Osteoblast (primary cell): ENCODE measurements at regions not wholly inside any gene's neighbourhood (a gene's known extent, or its start where the extent isn't known, plus 50 kb on each side); places are given as distances from the start of the nearest gene placed in this dataset.

Experiments used
- DNase-seq: peaks from one replicate; pipeline ENCODE4 v3.0.0; 2011; ENCODE audit warnings: low spot score, mixed read lengths; ENCODE audit not compliant: insufficient read length; ENCODE audit errors: missing footprints
- H2AFZ ChIP-seq: 2 replicates; pipeline ENCODE4 v1.6.0; 2011; ENCODE audit warnings: mild to moderate bottlenecking, low read length
- H3K27ac ChIP-seq: 2 replicates; pipeline ENCODE4 v1.5.1; 2011; ENCODE audit warnings: mild to moderate bottlenecking, low read depth, low read length, moderate library complexity
- H3K27me3 ChIP-seq: 2 replicates; pipeline ENCODE4 v1.6.0; 2012; ENCODE audit warnings: mild to moderate bottlenecking, control low read depth, inconsistent platforms, low read length, moderate library complexity; ENCODE audit not compliant: insufficient read depth
- H3K36me3 ChIP-seq: 2 replicates; pipeline ENCODE4 v1.5.1; 2011; ENCODE audit warnings: mild to moderate bottlenecking, low read length, control low read depth, moderate library complexity; ENCODE audit not compliant: insufficient read depth
- H3K4me1 ChIP-seq: 2 replicates; pipeline ENCODE4 v1.5.1; 2011; ENCODE audit warnings: mild to moderate bottlenecking, low read length, control low read depth, moderate library complexity; ENCODE audit not compliant: insufficient read depth
- H3K4me2 ChIP-seq: 2 replicates; pipeline ENCODE4 v1.6.0; 2011; ENCODE audit warnings: mild to moderate bottlenecking, low read length; ENCODE audit not compliant: insufficient read depth
- H3K4me3 ChIP-seq: fragments of 200-600 bp; sonication (generic); 3 replicates; pipeline ENCODE4 v1.5.1; 2012; ENCODE audit warnings: mild to moderate bottlenecking, low read length, inconsistent platforms; ENCODE audit not compliant: insufficient read depth
- H3K79me2 ChIP-seq: 2 replicates; pipeline ENCODE4 v1.6.0; 2012; ENCODE audit warnings: mild to moderate bottlenecking, low read length, control low read depth, inconsistent platforms; ENCODE audit not compliant: insufficient read depth
- H3K9me3 ChIP-seq: 2 replicates; pipeline ENCODE4 v1.5.1; 2011; ENCODE audit warnings: low read depth, low read length, control low read depth
- H4K20me1 ChIP-seq: 2 replicates; pipeline ENCODE4 v1.6.0; 2012; ENCODE audit warnings: mild to moderate bottlenecking, low read length, control low read depth; ENCODE audit not compliant: insufficient read depth
- TF ChIP-seq, protein P1 (sequence below): IDR thresholded peaks from 2 replicates; pipeline ENCODE4 v1.5.1; 2011; ENCODE audit warnings: mild to moderate bottlenecking, low read depth, low read length, moderate library complexity; ENCODE audit errors: extremely low read depth

DNA sequence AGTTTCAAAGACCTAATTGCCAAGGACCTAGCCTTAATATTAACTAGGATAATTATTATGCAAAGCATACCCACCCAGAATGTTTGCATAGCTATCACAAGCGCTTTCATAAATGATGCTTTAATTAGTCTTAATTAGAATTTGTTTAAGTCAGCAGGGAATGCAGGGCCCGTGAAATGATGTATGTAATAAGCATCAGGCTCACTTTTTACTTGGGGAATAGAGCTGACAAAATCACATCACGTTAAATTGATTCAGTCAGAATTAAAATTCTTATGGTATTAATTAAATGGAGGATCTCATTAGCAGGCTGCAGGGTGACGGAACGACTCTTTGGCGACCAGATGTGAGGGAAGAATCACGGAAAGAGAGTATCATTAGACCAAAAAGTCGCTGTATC lies 264.5 kb downstream of the GPD2 start:
- no peak for DNase-seq
- H3K27me3 ChIP-seq, result no peaks in the 10 kb centered on the region
- no peak overlapping the region for H2AFZ ChIP-seq
- TF ChIP-seq, protein P1, sequence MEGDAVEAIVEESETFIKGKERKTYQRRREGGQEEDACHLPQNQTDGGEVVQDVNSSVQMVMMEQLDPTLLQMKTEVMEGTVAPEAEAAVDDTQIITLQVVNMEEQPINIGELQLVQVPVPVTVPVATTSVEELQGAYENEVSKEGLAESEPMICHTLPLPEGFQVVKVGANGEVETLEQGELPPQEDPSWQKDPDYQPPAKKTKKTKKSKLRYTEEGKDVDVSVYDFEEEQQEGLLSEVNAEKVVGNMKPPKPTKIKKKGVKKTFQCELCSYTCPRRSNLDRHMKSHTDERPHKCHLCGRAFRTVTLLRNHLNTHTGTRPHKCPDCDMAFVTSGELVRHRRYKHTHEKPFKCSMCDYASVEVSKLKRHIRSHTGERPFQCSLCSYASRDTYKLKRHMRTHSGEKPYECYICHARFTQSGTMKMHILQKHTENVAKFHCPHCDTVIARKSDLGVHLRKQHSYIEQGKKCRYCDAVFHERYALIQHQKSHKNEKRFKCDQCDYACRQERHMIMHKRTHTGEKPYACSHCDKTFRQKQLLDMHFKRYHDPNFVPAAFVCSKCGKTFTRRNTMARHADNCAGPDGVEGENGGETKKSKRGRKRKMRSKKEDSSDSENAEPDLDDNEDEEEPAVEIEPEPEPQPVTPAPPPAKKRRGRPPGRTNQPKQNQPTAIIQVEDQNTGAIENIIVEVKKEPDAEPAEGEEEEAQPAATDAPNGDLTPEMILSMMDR, result no peak
- H3K27ac ChIP-seq, result no peak overlapping the region
- no peaks in the 10 kb centered on the region for H4K20me1 ChIP-seq
- no peak overlapping the region for H3K4me2 ChIP-seq
- no peaks in the 10 kb centered on the region for H3K36me3 ChIP-seq
- no peaks in the 10 kb centered on the region for H3K79me2 ChIP-seq
- no peaks in the 10 kb centered on the region for H3K4me1 ChIP-seq
- no peak overlapping the region for H3K4me3 ChIP-seq
- H3K9me3 ChIP-seq, result no peaks in the 10 kb centered on the region

DNA sequence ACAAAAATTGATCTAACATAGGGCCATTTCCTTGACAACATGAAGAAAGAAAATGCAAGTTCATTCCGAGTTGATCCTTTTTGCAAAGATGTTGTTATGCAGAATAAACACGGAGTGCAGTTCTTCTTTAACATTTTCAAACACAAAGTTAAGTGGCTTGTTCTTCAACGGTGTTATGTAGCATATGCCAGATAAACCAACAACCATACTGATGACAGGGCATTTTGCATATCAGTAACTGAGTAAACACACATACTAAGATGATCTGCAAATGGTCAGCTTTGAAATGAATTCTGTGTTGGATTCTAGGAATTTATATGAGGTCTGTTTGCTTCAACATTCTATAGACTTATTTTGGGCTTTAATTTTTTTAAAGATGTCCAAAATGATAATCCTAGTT lies 266.4 kb downstream of the GPD2 start:
- TF ChIP-seq, protein P1, result no peak
- H3K4me2 ChIP-seq, result no peak overlapping the region

DNA sequence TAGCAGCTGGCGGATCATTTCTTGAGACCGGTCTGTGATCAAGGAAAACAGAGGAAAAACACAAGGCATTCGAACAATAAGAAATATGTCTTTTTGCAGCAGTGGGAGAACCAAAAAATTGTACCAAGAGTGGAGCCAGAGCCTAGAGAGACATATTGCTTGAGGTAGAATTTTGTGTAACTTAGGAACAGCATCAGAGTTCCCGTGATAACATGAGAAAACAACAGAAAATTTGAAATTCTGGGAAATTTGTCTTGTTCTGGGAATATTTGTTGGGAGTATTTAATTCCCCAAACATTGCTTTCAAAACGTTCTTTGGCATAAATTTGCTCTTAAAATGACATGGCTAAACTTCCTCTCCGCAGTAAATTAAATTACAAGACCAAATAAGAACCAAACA lies 267.5 kb downstream of the GPD2 start:
- TF ChIP-seq, protein P1, result no peak
- Histone ChIP-seq H3K79me2 (no peaks in the 10 kb centered on the region), H3K4me3 (no peak overlapping the region), H3K9me3 (no peaks in the 10 kb centered on the region), H2AFZ (no peak overlapping the region), H3K4me2 (no peak overlapping the region), H3K4me1 (no peaks in the 10 kb centered on the region), H3K36me3 (no peaks in the 10 kb centered on the region), H3K27me3 (no peaks in the 10 kb centered on the region), H3K27ac (no peak overlapping the region), H4K20me1 (no peaks in the 10 kb centered on the region)
- no peak for DNase-seq

More for the DNA sequence above, 266.4 kb downstream of the GPD2 start:
- Histone ChIP-seq H2AFZ (no peak overlapping the region), H3K4me1 (no peaks in the 10 kb centered on the region), H4K20me1 (no peaks in the 10 kb centered on the region), H3K27me3 (no peaks in the 10 kb centered on the region), H3K27ac (no peak overlapping the region), H3K4me3 (no peak overlapping the region), H3K79me2 (no peaks in the 10 kb centered on the region), H3K9me3 (no peaks in the 10 kb centered on the region), H3K36me3 (no peaks in the 10 kb centered on the region)
- no peak for DNase-seq

DNA sequence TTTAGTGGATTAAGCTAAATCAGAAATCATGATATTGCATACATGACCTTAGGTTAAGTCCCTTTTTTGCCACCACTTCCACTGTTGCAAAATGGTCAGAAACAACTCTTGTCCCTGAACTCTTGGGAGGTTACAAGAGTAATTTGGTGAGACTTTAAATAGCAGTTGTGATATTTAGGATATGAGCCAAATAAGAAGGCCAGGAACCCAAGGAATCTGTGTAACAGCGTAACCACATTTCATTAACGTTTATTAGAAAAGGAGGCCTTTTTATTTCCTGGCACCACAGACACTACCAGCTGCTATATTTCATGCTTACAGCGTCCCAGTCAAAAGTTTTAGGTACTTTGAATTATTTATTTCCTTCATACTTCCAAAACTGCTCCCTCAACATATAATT lies 268.0 kb downstream of the GPD2 start:
- TF ChIP-seq, protein P1, result no peak
- Histone ChIP-seq H3K4me1 (no peaks in the 10 kb centered on the region), H3K27me3 (no peaks in the 10 kb centered on the region), H4K20me1 (no peaks in the 10 kb centered on the region), H3K9me3 (no peaks in the 10 kb centered on the region), H3K4me2 (no peak overlapping the region), H3K79me2 (no peaks in the 10 kb centered on the region), H2AFZ (no peak overlapping the region), H3K36me3 (no peaks in the 10 kb centered on the region), H3K4me3 (no peak overlapping the region), H3K27ac (no peak overlapping the region)
- no peak for DNase-seq
